Stimulated activated CD8-positive, alpha-beta memory T cell treated with anti-CD3 and anti-CD28 coated beads, Interleukin-15, amount 100 ng/mL, for 48 hours (primary cell): ENCODE measurements at regions not wholly inside any gene's neighbourhood (a gene's known extent, or its start where the extent isn't known, plus 50 kb on each side); places are given as distances from the start of the nearest gene placed in this dataset.
"Not testable (repeated sequence)": the region's sequence is repeated elsewhere in the genome, so short reads cannot be mapped to it uniquely, and the experiment has no call there.

Experiments
- DNase-seq, 2 donors: peaks; one replicate each; pipeline ENCODE4 v3.0.0-alpha.2; 2020; ENCODE audit warnings: low read depth in 2 of 2

DNA sequence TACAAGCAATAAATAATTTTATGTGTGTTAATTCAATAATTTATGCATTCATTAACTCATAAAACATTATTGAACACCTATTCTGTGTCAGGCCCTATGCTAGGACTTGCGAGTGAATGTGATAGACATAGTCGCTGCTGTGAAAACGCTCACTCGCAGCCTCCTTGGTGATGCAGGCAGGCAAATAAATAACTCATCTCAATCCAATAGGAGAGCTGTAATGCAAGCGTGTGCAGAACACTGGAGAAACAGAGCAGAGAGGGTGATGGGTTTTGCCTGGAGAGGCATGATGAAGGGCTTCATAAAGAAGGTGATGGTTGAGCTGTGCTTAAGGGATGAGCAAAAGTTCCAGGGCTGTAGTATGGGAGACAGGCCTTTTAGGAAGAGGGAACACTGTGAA lies 111.3 kb upstream of the ZNF462 start:
- DNase-seq: no peak

- DNase-seq: no peak
These were observed 110.4 kb upstream of the ZNF462 start for GRCh38 chr9:106752581-106752980.

GRCh38 chr9:106753155-106753671 lies 109.8 kb upstream of the ZNF462 start:
- DNase-seq: no peak

DNA sequence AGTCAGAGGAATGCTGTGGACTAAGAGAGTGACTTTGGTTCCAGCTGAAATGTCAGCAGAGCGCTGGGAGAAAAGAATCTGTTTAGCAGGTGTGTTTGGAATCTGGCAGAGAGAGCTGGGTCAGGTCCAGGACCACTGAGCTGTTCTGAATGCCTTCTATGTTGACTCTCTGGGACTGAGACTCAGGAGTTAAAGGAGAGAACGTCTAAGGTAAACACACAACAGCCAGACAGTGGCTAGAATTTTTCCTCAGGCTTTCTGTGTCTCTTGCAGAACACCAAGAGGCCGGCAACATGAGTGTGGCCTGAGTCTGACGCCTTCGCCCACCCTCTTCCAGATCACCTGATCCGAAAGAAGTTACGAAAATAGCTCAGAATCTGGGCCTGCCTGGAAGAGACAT lies 107.2 kb upstream of the ZNF462 start:
- no peak for DNase-seq

GRCh38 chr9:106757514-106757913 lies 105.5 kb upstream of the ZNF462 start:
- DNase-seq: no peak

DNA sequence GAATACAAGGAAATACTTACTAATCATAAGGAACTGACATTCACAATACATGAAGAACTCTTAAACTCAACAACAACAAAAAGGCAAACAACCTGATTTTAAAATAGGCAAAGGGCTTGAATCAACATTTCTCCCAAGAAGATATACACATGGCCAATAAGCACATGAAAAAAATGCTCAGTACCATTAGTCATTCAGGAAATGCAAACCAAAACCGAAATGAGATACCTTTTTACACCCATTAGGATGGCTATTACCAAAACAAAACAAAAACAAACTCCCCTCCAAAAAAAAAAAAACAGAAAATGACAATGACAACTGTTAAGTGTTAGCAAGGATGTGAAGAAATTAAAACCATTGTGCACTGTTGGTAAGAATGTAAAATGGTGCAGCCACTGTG lies 104.1 kb upstream of the ZNF462 start:
- DNase-seq: no peak

DNA sequence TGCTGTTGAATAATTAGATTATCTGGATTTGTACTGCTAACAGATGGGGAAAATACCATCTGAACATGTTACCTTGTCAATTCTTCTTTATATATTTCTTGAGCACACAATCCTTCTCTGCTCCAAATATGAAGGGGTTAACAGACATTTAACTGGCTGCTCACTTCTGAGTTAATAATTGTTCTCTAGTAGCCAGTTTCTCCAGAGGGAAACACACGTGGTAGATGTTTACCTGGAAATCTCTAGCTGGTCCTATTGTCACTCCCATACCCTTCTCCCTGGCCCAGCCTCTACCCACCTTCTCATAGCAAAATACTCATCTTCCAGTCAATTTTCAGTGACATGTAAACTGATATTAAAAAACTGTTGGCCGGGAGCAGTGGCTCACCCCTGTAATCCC lies 101.5 kb upstream of the ZNF462 start:
- DNase-seq: no peak

- DNase-seq: no peak
These were observed 96.3 kb upstream of the ZNF462 start for GRCh38 chr9:106766616-106767015.

DNA sequence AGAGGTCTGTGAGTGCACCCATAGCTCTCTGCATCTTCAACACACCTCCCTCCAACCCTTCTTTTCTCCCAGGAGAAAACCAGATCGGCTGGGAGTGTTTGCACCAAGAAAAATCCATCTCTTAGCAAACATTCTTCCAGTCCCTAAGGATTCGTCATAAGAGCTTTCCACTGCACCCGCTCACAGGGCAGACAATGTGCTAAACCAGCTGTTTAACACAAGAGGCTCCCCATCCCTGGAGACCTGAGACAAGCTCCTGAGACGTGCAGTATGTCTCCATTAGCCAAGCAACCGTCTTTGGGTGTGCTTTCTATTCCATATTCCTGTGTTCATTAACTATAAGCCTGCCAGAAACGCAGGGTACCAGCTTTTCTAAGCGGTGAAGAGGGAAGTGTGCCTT lies 93.6 kb upstream of the ZNF462 start:
- no peak for DNase-seq

- no peak for DNase-seq
These were observed 91.4 kb upstream of the ZNF462 start for GRCh38 chr9:106771608-106772007.

- DNase-seq: no peak
These were observed 90.3 kb upstream of the ZNF462 start for GRCh38 chr9:106772523-106773290.

- DNase-seq: no peak
These were observed 89.2 kb upstream of the ZNF462 start for GRCh38 chr9:106773750-106774149.

GRCh38 chr9:106775960-106776359 lies 87.0 kb upstream of the ZNF462 start:
- DNase-seq: no peak

DNA sequence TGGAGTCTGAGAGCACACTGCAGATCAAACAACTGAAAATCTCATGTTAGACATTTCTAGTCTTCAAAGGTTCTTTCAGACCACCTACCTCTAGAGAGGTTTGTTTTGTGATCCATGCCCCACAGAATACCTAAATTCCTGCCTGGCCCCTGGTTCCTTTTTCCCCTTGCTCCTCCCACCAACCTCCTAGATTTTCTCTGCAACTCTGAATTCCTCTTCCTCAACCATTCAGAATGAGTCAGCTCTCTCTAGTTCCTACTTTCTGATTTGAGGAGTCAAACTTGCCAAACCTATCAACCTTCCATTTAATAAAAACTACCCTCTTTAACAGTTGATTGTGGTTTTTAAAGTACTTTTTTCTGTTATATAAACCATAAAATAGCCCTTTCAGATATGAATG lies 83.2 kb upstream of the ZNF462 start:
- DNase-seq: no peak

- DNase-seq: no peak
These were observed 79.8 kb upstream of the ZNF462 start for GRCh38 chr9:106783121-106783520.

DNA sequence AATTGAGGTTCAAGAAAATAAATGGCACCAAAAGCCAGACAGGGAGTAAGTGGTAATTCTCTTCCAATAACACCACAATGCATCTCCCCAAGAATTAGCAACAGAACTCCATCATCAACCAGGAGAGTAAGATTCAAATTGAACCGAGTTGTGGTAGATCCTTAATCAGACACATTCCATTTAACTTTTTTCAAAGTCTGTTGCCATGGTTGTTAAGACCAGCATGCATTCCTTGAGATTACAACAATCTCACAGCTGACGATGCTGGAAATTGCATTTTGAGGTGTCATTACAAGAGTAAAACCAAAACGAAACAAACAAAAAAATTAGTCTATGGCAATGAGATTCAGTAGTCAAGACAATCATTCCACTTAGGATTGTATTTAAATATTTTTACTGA lies 78.9 kb upstream of the ZNF462 start:
- DNase-seq: no peak

DNA sequence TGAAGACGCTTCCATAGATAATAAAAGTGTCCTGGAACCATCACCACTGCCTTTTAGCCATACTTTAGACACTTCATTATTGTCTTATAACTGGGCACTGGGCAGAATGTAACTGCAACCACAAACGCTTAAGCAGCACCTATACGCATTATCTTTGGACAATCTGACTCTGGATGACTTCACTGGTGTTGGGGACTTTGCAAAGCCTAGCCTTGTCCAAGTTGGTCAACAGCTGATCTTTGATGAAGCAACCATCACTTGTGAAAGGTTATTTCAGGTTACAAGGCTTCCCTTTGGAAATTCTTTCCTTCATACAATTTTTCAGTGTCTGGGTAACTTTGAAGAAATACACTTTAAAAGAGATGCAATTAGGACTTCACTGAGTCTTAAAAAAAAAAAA lies 77.8 kb upstream of the ZNF462 start:
- no peak for DNase-seq

DNA sequence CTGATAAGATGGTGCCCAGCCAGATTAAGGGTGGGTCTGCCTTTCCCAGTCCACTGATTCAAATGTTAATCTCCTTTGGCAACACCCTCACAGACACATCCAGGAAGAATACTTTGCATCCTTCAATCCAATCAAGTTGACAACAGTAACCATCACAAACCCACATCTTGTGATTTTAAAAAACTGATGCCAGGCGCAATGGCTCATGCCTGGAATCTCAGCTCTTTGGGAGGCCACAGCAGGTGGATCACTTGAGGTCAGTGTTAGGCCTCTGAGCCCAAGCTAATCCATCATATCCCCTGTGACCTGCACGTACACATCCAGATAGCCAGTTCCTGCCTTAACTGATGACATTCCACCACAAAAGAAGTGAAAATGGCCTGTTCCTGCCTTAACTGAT lies 74.9 kb upstream of the ZNF462 start:
- DNase-seq: not testable (repeated sequence)

DNA sequence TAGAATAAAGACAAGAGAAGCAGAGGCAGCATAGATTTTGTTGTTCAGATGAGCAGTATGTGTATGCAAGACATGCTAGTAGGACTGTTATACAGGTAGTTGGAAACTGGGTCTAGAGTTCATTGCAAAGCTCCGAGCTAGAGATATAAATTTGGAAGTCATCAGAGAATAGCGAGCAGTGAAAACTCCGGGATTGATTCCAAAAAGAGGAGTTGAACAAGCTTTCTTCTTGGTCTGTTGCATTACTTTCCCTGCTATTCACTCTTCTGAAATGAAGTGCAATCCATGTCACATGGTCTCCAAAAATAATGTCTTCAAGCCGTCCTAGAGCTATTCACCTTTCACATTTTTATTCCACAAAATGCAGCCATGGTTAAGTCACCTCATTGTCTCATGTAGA lies 67.9 kb upstream of the ZNF462 start:
- no peak for DNase-seq

- no peak for DNase-seq
These were observed 66.2 kb upstream of the ZNF462 start for GRCh38 chr9:106796771-106797170.

DNA sequence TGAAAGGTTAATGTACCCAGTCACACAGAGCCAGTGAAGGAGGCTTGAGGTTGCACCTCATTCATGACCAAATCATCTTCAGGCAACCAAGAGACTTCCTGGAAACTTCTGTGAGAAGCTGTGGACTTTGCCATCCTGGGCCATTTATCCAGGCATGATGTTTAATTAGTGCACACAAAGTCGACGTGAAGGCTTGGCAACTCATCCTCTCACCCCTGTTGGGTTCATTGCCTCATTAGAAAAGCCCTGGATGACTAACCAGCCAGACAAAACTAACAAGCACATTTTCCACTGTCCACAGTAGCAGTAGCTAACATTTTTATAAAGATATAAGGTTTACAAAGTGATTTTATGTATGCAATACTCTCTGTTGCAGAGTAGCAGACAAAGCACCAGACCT lies 65.7 kb upstream of the ZNF462 start:
- no peak for DNase-seq

DNA sequence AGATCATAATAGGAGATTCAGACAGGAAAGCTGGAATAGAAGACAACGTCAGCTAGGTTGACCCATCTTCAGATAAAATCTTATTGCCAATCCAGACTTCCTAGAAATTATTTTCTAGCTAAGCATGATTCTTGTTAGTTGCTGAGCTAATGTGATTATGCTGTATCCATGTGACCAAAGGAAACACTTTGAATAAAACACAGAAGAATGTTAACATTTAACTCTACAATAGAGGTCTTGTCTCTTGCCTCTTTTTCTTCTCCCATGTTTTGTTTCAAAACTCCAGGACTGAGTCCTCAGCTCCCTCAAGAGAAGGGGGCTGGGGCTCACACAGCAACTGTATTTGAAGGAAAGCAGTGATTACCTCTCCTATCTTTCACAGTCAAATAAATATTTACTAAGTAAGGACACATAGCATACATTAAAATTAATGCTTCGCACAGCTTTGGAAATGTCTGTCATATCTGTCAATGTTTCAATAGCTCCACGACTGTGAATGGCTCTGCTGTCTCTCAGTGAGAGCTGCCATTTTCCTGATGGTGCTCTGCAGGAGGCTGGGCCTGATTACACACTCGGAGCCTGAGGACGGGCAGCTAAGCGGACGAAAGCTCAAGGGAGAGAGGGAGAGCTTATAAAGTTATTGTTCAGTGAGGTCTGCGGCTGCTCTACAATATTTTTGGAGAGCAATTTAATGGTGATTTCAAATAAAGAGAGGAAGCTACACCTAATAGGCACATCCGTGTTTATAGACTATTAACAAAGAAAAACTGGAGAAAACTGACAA lies 64.8 kb upstream of the ZNF462 start:
- no peak for DNase-seq

GRCh38 chr9:106799152-106799551 lies 63.8 kb upstream of the ZNF462 start:
- DNase-seq: no peak
